K562 (cell line): ENCODE measurements at regions not wholly inside any gene's neighbourhood (a gene's known extent, or its start where the extent isn't known, plus 50 kb on each side); places are given as distances from the start of the nearest gene placed in this dataset.

Experiments used
- ATAC-seq: fragments of 200-7000 bp; cut with Tn5 transposase; 3 replicates; pipeline ENCODE4 v1.9.1; 2020; ENCODE audit warnings: moderate library complexity
- BruUV-seq: library from RNA; stranded (reverse); fragments of 400-500 nt; replicated peaks from 2 replicates; lab custom pipeline; 2021; lab: Mats Ljungman, UMichigan
- CTCF ChIA-PET: fragments of 300-600 bp; formaldehyde crosslinking; extraction: SDS; loops from one replicate; lab custom pipeline; 2021; ENCODE audit warnings: low intra/inter-chr PET ratio; lab: Yijun Ruan, JAX
- POLR2A ChIA-PET: fragments of 300-600, 350-650 bp; sonication (Branson Sonifier 250); formaldehyde crosslinking; extraction: SDS; loops from one replicate; lab custom pipeline; 2021; ENCODE audit warnings: antibody characterized with exemption, inconsistent platforms; lab: Yijun Ruan, JAX
- DNase-seq, 4 experiments: peaks; one replicate each; pipeline versions ENCODE4 v3.0.0 to v3.0.0-alpha.2; 2011 to 2018; ENCODE audit warnings: low spot score in 3 of 4, mixed read lengths in 3 of 4; ENCODE audit errors: extremely low read depth in 1 of 4
- FAIRE-seq: peaks from 2 replicates; lab custom pipeline; 2011; peaks lifted over from hg19 to GRCh38; lab: Jason Lieb, UNC
- H2AFZ ChIP-seq: 2 replicates; pipeline ENCODE4 v1.6.0; 2011; ENCODE audit warnings: low read depth, low read length, control low read depth, inconsistent platforms
- H3K27ac ChIP-seq: fragments of 200-600 bp; 3 replicates; pipeline ENCODE4 v1.8.0; 2011; ENCODE audit warnings: low read depth, mild to moderate bottlenecking, control low read depth, inconsistent platforms, low read length, moderate library complexity, mixed read lengths; ENCODE audit errors: extremely low read depth
- H3K27me3 ChIP-seq, 2 experiments: fragments of 300-600 bp in 1 of 2; 2 replicates in 1 of 2; 3 replicates in 1 of 2; pipeline versions ENCODE4 v1.6.0 to v1.8.0; 2011; ENCODE audit warnings: inconsistent platforms in 2 of 2, low read length in 2 of 2, mild to moderate bottlenecking in 1 of 2, mixed read lengths in 1 of 2, moderate library complexity in 1 of 2; ENCODE audit not compliant: control insufficient read depth in 2 of 2, insufficient read depth in 2 of 2
- H3K36me3 ChIP-seq: fragments of 300-600 bp; 3 replicates; pipeline ENCODE4 v1.8.0; 2011; ENCODE audit warnings: mild to moderate bottlenecking, low read length, inconsistent platforms; ENCODE audit not compliant: control insufficient read depth, insufficient read depth
- H3K4me1 ChIP-seq, 2 experiments: fragments of 200-600 bp in 1 of 2; replicated peaks in 1 of 2; 2 replicates in 1 of 2; 3 replicates in 1 of 2; pipeline versions ENCODE4 v1.5.1 to v1.8.0; 2011; ENCODE audit warnings: inconsistent platforms in 2 of 2, low read length in 2 of 2, mild to moderate bottlenecking in 1 of 2, mixed read lengths in 1 of 2, moderate library complexity in 1 of 2; ENCODE audit not compliant: control insufficient read depth in 2 of 2, insufficient read depth in 2 of 2
- H3K4me2 ChIP-seq: 2 replicates; pipeline ENCODE4 v1.6.1; 2011; ENCODE audit warnings: low read length, control low read depth, inconsistent platforms, mixed read lengths; ENCODE audit not compliant: insufficient read depth
- H3K4me3 ChIP-seq: fragments of 200-600 bp; sonication (generic), shearing (Covaris generic); 2 replicates; pipeline ENCODE4 v1.5.1; 2016; ENCODE audit warnings: control low read depth, inconsistent platforms
- H3K79me2 ChIP-seq: fragments of 200-600 bp; 3 replicates; pipeline ENCODE4 v1.8.0; 2011; ENCODE audit warnings: low read length, inconsistent platforms; ENCODE audit not compliant: control insufficient read depth, insufficient read depth
- H3K9ac ChIP-seq, 2 experiments: 2 replicates each; pipeline versions ENCODE4 v1.6.0 to v1.6.1; 2011; ENCODE audit warnings: low read depth in 2 of 2, low read length in 2 of 2, control low read depth in 1 of 2, inconsistent platforms in 1 of 2, mild to moderate bottlenecking in 1 of 2, mixed read lengths in 1 of 2; ENCODE audit not compliant: insufficient read depth in 1 of 2
- H3K9me1 ChIP-seq: one replicate; pipeline ENCODE4 v1.6.0; 2011; ENCODE audit warnings: inconsistent platforms, mild to moderate bottlenecking, low read length, moderate library complexity; ENCODE audit not compliant: control insufficient read depth, insufficient read depth
- H3K9me3 ChIP-seq: replicated peaks from 2 replicates; pipeline ENCODE4 v1.5.1; 2011; ENCODE audit warnings: low read depth, low read length, inconsistent platforms; ENCODE audit not compliant: control insufficient read depth, insufficient read depth
- H4K20me1 ChIP-seq: replicated peaks from 2 replicates; pipeline ENCODE4 v1.6.1; 2011; ENCODE audit warnings: low read length, inconsistent platforms, mixed read lengths; ENCODE audit not compliant: control insufficient read depth, insufficient read depth
- BRD9 ChIP-seq: fragments of 450-650 bp; IDR thresholded peaks from 2 replicates; pipeline ENCODE4 v1.6.1; 2018; ENCODE audit warnings: low read depth; ENCODE audit not compliant: partially characterized antibody
- E2F3 ChIP-seq: fragments of 250-450 bp; sonication (Bioruptor Pico); IDR thresholded peaks from 2 replicates; pipeline ENCODE4 v1.4.0; 2020; ENCODE audit warnings: mild to moderate bottlenecking
- ESRRA ChIP-seq: fragments of 450-650 bp; IDR thresholded peaks from 2 replicates; pipeline ENCODE4 v1.6.1; 2014; ENCODE audit warnings: low read depth, mild to moderate bottlenecking, moderate library complexity, borderline replicate concordance
- HNRNPL ChIP-seq: fragments of 200-400 bp; formaldehyde crosslinking; IDR thresholded peaks from 2 replicates; pipeline ENCODE4 v1.6.1; 2017; ENCODE audit warnings: low read depth, mild to moderate bottlenecking, low read length
- LEF1 ChIP-seq: fragments of 450-650 bp; IDR thresholded peaks from 2 replicates; pipeline ENCODE4 v1.6.1; 2016; ENCODE audit warnings: mild to moderate bottlenecking
- ZNF212 ChIP-seq: fragments of 450-650 bp; formaldehyde crosslinking; IDR thresholded peaks from 2 replicates; pipeline ENCODE4 v1.4.0; 2020; ENCODE audit warnings: mild to moderate bottlenecking
- ZNF583 ChIP-seq: fragments of 250-450 bp; sonication (Bioruptor Pico); IDR thresholded peaks from 2 replicates; pipeline ENCODE4 v1.4.0; 2020
- WGBS: fragments of 100-300 bp; shearing (Covaris generic); methylation state at CpG from one replicate; pipeline ENCODE4 v1.1.6; 2016; ENCODE audit warnings: low coverage, mixed read lengths; ENCODE audit not compliant: insufficient coverage; ENCODE audit errors: missing lambda C conversion rate; 5-methylcytosine and 5-hydroxymethylcytosine counted together
- in situ Hi-C: fragments of 300-500 bp; cut with MboI; formaldehyde crosslinking; loops from 4 replicates; pipeline ENCODE4 v1.15.0; 2018; ENCODE audit warnings: inconsistent platforms, mixed read lengths
- intact Hi-C: fragments of 100-400 bp; cut with micrococcal nuclease; formaldehyde crosslinking; loops from 2 replicates; pipeline ENCODE4 v1.14.2; 2022
- TF ChIP-seq, protein P1 (sequence below): sonication (generic); formaldehyde crosslinking; IDR thresholded peaks from 2 replicates; pipeline ENCODE4 v1.8.1; 2023; ENCODE audit warnings: mild to moderate bottlenecking, missing genetic modification reagents

DNA sequence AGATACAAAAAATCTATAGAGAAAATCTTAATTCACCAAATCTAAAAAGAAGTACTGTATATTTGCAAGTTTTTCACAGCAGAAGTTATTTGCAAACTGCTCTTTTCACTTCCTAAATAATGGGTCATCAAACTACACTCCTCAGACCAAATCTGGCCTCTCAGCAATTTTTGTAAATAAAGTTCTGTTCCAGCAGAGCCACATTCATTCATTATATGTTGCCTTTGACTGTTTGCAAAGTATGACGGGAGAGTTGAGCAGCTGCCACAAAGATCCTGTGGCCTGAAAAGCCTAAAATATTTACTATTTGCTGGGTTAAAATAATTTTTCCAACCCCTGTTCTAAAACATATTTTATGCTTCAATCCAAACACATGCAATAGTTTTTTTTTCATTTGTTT is 1222.3 kb upstream of the SEL1L start:
- intact Hi-C loops, result no loop called here
- Histone ChIP-seq H3K9me3 (peaks cover 2% of the 10 kb centered on the region; the same call in 1 of the 2 replicates), H3K79me2 (no peaks in the 10 kb centered on the region), H3K4me3 (no peak overlapping the region), H3K4me1 (no peaks in the 10 kb centered on the region), H3K9me1 (no peaks in the 10 kb centered on the region), H3K36me3 (no peaks in the 10 kb centered on the region), H3K9ac (no peak overlapping the region), H4K20me1 (no peaks in the 10 kb centered on the region), H2AFZ (no peak overlapping the region), H3K27me3 (no peaks in the 10 kb centered on the region), H3K4me2 (no peak overlapping the region), H3K27ac (no peak overlapping the region)
- TF ChIP-seq ZNF583 (CRISPR knock-in tag), result no peak
- TF ChIP-seq, protein P1, sequence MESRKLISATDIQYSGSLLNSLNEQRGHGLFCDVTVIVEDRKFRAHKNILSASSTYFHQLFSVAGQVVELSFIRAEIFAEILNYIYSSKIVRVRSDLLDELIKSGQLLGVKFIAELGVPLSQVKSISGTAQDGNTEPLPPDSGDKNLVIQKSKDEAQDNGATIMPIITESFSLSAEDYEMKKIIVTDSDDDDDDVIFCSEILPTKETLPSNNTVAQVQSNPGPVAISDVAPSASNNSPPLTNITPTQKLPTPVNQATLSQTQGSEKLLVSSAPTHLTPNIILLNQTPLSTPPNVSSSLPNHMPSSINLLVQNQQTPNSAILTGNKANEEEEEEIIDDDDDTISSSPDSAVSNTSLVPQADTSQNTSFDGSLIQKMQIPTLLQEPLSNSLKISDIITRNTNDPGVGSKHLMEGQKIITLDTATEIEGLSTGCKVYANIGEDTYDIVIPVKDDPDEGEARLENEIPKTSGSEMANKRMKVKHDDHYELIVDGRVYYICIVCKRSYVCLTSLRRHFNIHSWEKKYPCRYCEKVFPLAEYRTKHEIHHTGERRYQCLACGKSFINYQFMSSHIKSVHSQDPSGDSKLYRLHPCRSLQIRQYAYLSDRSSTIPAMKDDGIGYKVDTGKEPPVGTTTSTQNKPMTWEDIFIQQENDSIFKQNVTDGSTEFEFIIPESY (CRISPR knock-in tag), result no peak
- TF ChIP-seq LEF1, result no peak
- no peak for TF ChIP-seq HNRNPL
- no peak for TF ChIP-seq ESRRA
- no peak for TF ChIP-seq ZNF212
- no peak for TF ChIP-seq BRD9
- TF ChIP-seq E2F3, result no peak
- in situ Hi-C loops, result no loop called here
- no peak for ATAC-seq
- no peak for DNase-seq
- ChIA-PET CTCF (no interaction called here), POLR2A (no interaction called here)
- BruUV-seq, result no TSS peak
- FAIRE-seq, result no peak
- whole genome bisulfite sequencing, result 0% methylated on average over 1 of the region's 1 CpG
